ENCODE measurements at regions not wholly inside any gene's neighbourhood (a gene's known extent, or its start where the extent isn't known, plus 50 kb on each side); places are given as distances from the start of the nearest gene placed in this dataset.
"Not testable (repeated sequence)": the region's sequence is repeated elsewhere in the genome, so short reads cannot be mapped to it uniquely, and the experiment has no call there.

DNA sequence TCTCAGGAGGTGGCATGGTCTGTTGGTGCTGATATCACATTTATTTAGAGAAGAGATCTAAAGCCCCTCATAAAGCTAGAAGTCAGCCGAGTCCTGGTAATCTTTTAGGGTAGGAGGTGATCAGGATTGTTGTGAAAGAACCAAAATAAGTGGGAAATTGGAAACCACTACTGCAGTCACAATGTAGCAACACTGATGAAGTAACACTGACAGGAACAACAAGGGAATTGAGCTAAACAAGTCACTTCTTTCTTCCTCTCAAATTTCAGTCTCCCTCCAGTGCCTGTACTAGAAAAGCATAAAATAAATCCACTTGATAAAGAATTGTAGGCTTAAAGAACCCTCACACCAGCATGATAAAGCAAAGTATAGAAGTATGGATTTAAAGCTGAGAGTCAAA, 1509.0 kb downstream of the GRIK2 start:
- DNase-seq (no peak), ATAC-seq (no peak)

DNA sequence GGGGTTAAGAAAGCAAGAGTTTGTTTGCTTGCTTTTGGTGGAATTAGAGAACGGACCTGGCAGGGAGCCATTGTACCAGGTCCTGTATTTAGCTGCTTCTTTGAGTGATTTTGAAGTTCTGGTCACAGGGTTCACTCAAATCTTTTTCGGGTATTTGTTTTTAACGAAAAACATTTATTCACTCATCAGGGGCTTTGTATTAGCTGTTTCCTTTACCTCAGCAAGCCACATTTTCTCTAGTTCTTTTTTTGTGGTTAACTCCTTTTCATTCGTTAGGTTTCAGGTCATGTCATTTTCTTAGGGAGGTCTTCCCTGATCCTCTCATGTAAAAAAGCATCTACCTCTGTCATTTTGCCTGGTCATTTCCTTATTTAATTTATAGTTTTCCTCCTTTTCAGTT, 1502.2 kb downstream of the GRIK2 start:
- no peak for ATAC-seq
- no peak for DNase-seq

DNA sequence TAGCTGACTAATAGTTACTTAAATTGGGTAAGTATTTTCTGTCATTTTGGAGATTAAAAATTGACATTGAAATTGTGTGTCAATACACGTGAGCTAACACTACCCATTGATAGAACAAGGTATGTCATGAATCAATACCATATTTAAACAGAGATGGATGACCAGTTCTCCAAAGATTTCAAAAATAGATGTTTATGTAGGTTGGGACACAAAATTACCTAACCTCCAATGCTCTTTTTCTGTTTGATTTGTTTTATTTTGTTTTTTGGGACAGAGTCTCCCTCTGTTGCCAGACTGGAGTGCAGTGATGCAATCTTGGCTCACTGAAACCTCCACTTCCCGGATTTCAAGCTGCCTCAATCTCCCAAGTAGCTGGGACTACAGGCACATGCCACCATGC, 1491.7 kb downstream of the GRIK2 start:
- DNase-seq (no peak), ATAC-seq (no peak)

DNA sequence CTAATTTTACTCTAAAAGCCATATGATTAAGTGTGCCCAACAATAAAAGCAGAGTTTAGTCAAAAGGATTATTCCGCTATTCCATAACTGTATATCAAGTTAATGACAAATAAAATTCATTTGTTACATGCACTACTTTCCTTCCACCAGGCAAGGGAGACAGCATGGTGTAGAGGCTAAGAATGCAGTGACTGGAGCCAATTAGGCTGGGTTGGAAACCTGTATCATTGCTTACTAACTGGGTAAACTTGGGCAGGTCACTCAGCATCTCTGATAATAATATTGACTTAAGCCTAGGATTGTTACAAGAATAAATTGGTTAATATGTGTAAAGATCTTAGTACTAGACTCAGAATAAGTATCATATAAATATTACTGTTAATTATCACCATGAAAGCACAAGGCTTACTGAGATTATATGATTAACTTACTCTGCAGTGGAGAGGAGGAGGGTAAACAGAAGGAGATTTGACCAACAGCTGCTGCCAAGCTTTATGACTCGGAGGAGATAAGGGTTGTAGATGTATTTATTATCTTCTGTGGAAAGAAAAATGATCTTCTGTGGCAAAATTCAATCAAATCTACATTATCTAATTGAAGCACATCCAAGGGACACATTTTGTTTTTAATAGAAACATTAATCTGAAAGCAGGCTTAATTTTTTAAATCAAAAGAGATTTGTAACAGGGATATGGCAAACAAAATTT, 1459.9 kb downstream of the GRIK2 start:
- ATAC-seq = no peak
- DNase-seq = no peak

DNA sequence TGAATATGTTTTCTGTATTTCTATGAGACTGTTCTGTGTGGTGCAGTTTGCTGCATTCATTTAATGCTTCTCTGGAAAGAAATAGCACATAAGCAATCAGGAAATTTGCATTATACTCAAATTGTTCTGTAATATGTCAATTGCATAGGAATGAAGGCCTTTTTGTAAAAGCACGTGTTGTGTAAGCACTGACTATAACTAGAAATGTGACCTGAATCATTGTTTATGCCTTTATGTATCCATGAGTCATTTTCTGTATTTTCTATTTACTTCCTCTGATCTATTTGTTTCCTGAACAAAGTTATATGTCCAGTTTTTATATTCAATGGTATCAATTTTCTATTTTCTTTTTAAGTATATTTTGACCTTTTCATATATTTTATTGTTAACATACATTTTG, 1455.3 kb downstream of the GRIK2 start:
- no peak for ATAC-seq
- no peak for DNase-seq

DNA sequence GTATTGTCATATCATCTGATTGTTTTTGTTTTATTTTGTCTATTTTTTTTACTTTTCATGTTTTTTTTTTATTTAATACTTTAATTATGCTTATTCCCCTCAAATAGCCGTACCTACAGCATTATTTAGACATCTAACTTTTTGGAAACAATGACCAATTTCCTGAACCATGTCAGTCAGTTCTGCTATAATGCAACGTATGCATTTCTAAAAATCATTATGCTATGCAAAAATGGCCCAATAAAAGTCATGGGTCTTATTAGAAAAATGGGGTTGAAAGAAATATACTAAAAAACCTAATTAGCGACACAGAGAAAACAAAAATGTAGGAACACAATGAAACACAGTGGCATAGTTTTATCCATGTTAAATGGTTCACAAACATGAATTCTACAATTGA, 1454.7 kb downstream of the GRIK2 start:
- ATAC-seq (no peak), DNase-seq (no peak)

DNA sequence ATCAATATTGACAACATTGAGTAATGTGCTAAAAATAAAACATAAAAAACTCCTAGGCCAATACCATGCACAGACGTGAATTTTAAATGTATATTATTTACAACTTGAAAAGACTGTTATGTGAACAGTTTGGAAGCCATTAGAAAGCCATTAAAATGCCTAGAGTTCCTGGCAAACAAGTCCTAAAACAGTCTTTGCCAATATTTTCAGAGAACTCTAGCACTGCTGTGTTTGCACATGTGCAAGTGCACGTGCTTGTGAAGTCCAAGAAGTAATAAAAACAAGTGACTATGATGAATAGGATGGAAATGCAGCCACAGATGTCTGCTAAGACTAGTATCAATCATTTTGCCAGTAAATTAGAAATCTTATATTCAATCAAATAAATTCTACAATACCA, 1447.6 kb downstream of the GRIK2 start:
- ATAC-seq (no peak), DNase-seq (no peak)

DNA sequence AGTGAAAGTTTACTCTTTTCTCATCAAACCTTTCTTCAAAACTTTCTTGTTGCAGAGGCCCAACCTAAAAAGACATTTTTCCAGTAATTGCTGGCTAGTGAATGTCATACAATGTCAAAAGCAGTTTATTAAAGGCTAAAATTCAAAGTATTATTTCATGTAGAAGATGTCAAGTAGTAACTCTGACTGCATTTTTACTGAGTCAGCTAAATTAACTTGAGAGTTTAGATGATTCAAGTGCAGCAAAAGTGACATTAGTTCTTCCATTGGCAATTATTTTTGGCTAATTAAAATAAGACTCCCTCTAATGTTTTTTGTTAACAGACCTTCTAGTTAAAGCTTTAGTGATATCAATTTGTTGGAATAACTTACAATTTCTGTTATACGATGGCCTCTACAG, 1438.5 kb downstream of the GRIK2 start:
- ATAC-seq (no peak), DNase-seq (no peak)

DNA sequence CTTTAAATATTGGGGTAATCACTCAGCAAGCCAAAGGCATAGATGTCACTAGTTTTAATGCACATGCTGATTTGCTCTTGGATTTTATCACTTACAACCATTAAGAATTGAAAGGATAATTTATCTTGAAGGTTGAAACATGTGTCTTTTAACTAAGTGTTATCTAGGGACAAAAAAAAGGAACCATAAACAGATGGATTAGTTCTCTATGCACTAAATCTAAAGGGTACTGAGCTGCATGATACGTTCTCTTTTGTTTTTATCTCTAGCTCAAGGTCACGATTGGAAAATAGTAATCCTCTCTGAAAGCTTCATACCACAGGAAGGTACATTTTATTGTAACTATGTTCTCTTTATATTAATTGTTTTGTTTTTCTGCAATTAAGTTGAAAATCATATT, 1426.6 kb downstream of the GRIK2 start:
- DNase-seq (no peak), ATAC-seq (no peak)

DNA sequence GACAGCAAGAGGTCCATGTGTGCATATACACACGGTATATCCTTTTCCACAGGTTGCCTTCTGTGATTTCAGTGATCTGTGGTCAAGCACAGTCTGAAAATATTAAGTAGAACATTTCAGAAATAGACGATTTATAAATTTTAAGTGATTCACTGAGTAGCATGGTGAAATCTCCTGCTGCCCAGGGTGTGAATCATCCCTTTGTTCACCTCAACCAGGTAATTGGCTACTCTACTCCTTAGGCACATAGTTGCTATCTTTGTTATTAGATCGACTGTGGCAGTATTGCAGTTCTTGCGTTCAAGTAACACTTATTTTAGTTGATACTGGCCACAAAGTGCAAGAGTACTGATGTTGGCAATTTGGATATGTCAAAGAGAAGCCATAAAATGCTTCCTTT, 1421.7 kb downstream of the GRIK2 start:
- DNase-seq = no peak
- no peak for ATAC-seq

DNA sequence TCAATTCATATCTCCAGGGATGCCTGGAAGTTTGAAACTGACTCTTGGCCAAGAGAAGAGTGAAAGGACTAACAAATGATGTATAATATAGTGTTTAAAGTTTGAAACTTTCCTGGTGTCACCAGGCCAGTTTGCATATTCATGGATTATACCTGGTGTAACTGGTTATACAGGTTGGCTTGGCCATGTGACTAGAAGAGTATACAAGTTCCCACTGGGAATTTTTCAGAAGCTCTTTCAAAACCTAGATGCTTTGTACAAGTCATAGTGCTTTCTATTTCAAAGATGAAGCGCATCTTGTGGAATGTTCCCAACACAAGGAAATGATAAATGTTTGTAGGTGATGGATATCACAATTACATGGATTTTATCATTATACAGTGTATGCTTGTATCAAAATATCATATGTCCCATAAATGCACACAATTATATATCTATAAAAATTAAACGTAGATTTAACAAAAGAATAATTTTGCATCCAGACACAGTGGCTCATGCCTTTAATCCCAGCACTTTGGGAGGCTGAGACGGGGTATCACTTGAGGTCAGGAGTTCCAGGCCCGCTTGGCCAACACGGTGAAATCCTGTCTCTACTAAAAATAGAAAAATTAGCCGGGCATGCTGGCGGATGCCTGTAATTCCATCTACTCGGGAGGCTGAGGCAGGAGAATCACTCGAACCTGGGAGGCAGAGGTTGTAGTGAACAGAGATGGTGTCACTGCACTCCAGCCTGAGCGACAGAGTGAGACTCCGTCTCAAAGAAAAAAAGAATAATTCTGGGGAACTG, 1420.2 kb downstream of the GRIK2 start:
- DNase-seq = no peak
- ATAC-seq = no peak

DNA sequence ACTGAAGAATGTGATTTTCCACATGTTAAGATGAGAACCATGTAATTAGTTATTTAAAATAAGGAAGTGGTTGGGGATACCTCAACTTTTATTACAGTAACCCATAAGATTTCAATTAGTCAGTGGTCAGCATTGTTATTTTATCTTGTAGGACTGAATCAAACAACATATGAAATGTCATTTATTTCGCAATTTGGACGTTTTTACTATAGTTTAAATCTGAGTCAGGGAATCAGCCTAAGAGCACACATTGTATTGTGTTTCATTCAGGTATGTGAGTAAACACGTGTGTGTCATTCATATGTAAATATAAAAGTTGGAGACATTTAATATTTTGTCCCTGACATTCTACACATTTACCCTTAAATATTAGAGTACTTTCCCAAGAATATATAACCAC, 1418.7 kb downstream of the GRIK2 start:
- no peak for ATAC-seq

DNA sequence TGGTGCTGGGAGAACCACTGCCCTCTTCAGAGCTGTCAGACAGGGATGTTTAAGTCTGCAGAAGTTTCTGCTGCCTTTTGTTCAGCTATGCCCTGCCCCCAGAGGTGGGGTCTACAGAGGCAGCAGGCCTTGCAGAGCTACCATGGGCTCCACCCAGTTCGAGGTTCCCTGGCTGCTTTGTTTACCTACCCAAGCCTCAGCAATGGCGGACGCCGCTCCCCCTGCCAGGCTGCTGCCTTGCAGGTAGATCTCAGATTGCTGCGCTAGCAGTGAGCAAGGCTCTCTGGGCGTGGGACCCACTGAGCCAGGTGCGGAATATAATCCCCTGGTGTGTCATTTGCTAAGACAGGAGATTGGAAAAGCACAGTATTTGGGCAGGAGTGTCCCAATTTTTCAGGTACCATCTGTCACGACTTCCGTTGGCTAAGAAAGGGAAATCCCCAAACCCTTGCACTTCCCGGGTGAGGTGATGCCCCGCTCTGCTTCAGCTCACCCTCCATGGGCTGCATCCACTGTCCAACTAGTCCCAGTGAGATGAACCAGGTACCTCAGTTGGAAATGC, 1415.5 kb downstream of the GRIK2 start:
- not testable (repeated sequence) for ATAC-seq, DNase-seq

More for the DNA sequence above, 1418.7 kb downstream of the GRIK2 start:
- DNase-seq = no peak

DNA sequence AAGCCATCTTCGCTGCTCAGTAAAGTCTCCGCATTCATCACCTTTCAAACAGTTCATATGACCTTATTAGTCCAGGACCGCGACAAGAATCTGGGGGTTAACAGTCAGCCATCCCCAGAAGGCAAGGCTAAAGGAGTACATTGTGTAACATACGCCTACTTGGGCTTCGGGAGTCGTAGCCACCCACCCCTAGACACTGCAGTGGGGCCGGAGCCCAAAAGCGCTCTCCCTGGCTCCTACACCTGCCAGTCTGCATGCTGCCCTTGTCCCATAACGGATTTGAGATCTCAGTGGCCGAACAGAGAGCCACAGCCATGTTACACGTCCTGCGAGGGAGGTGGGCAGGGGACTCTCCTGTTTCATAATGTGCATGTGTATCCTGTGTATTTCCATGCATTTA, 1405.5 kb downstream of the GRIK2 start:
- ATAC-seq = no peak
- DNase-seq = no peak

DNA sequence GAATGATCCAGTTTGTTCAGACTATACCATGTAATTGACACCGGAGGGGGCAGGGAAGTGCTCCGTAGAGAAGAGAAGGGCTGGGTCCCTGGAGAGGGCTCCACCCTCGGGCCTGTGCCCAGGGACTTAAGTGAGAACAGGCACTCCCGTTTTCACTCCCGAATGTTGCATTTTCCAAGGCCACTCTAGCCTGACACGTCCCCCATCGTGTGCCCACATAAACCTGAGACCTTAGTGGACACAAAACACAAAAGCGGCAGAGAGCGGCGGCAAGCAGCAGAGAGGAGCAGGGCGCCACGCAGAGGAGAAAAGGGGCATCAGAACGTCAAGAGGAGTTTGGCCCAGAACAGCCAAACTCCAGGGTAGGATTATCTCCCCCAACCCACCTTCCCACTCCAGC, 1405.1 kb downstream of the GRIK2 start:
- DNase-seq (no peak), ATAC-seq (no peak)

DNA sequence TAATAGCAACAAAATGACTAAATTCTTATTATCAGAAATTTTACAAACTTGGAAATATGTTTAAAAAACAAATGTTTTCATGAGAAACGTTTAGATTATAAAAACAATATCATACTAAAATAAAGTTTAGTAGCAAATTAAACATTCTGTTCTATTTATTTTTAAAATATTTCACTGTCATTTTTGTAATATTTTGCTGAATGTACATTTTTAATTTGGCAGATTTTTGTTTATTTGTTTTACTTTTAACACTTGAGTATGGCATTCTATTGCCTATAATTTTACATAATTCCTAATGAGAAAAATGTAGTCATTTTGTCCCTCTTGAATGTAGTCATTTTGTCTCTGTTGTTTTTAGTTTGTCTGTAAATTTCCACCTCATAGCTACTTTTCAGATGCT, 1400.2 kb downstream of the GRIK2 start:
- no peak for DNase-seq
- no peak for ATAC-seq

DNA sequence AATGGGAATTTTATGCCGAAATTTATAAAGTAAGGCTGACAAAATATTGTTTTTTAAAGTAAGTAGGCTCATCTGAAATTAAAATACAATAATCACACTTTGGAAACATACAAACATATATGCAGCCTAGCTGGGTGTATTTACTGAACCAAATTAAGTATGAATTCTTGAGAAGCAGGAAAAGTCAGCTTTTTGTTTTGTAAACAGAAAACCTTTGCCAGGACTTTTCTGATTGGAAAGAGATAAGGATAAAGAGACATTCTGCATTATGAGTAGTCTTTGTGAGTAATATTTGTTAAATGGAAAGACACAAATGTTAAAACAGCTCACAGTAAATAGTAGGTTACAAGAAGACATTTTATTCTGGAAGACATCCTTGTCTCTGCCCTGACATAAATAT, 1380.8 kb downstream of the GRIK2 start:
- DNase-seq (no peak), ATAC-seq (no peak)

DNA sequence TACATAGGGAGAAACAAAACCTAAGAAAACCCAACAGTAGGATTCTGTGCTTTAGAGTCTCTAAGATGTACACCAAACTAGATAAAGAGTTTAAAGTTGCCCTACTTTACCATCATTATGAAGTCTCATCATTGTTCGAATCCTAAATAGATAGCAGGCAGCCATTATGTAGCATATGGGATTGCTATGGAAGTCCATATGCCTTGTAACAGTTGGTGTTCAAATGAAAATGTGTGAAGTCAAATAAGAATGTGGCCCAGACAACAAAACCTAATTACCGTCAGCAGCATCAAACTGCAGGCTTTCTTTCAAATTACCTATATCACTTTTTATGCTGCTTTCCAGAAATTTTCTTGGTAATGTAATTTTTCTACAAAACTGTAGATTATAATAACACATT, 1380.1 kb downstream of the GRIK2 start:
- ATAC-seq = no peak
- DNase-seq = no peak

DNA sequence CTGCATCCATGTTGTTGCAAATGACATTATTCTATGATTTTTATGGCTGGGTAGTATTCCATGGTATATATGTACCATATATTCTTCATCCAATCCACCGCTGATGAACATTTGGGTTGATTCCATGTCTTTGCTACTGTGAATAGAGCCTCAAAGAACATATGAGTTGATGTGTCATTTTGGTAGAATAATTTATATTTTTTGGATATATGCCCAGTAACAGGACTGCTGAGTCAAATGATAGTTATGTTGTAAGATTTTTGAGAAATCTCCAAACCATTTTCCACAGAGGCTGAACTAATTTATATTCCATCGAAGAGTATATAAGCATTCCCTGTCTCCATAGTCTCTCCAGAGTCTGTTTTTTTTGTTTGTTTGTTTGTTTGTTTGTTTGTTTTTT, 1373.5 kb downstream of the GRIK2 start:
- DNase-seq = no peak

DNA sequence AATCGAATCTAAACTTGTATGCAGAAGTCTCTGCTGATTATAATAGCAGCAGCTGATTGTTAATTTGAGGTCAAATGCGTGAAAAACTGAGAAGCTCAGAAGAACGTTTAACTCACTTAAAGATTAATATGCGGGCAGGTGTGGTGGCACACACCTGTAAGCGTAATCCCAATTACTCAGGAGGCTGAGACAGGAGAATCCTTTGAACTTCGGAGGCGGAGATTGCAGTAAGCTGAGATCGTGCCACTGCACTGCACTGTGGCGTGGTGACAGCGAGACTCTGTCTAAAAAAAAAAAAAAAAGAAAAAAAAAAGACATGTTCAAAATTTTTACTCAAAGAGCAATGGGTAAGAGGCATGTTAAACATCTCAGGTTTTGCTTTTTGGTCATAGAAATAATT, 1370.8 kb downstream of the GRIK2 start:
- ATAC-seq = no peak
- DNase-seq = no peak

More for the DNA sequence above, 1373.5 kb downstream of the GRIK2 start:
- no peak for ATAC-seq

DNA sequence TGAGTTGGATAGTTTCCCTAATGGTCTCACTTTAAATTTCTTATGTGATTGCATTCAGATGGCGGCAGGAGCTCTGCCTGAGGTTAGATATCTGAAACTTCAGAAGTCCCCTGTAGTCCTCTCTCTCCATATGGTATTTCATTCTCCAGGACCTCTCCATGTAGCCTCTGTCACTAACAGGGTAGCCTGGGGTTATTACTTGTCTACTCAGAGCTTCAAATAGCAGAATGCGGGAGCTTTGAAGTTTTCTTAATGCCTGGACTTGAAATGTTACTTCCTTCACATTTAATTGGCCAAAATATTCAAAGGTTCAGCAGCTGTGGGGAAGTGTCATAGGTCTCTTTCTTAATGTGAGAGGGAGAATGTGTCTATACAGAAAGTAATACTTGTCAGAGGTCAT, 1370.4 kb downstream of the GRIK2 start:
- DNase-seq (no peak), ATAC-seq (no peak)

DNA sequence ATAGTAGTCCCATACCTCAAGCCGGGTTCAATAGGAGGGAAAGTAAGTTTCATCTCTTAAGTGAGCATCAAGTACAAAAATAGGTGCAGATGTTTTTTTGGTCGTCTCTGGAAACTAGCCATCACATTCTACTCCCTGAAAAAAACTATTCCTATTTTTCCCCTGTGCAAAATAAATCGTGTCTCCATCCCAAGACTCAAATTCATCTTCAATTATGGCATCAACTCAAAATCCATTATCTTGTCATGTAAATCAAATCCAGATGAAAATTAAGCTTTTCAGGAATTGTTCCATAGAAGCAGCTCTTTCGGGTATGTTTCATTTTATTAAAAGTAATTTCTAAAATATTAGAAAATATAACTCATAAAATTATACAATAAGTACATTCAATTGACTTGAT, 1368.4 kb downstream of the GRIK2 start:
- no peak for ATAC-seq
- no peak for DNase-seq

DNA sequence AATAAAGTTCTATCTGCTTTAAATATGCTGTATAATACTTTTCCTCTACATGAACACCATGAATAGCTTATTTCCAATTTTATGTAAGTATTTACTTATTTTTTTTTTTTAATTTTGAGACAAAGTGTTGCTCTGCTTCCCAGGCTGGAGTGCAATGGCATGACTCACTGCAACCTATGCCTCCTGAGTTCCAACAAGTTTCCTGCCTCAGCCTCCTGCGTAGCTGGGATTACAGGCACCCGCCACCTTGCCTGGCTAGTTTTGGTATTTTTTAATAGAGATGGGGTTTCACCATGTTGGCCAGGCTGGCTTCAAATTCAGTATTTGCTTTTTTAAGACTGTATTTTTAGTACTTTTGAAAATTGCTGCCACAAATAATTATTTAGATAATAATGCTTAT, 1365.9 kb downstream of the GRIK2 start:
- no peak for ATAC-seq
- no peak for DNase-seq

DNA sequence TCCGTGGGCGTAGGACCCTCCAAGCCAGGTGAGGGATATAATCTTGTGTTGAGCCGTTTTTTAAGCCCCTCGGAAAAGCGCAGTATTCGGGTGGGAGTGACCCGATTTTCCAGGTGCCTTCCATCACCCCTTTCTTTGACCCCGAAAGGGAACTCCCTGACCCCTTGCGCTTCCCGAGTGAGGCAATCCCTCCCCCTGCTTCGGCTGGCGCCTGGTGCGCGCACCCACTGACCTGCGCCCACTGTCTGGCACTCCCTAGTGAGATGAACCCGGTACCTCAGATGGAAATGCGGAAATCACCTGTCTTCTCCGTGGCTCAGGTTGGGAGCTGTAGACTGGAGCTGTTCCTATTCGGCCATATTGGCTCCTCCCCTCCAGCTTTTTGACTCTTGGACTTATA, 1365.0 kb downstream of the GRIK2 start:
- ATAC-seq, DNase-seq: not testable (repeated sequence)

All from stimulated activated naive CD8-positive, alpha-beta T cell treated with anti-CD3 and anti-CD28 coated beads, Interleukin-15, Interleukin-2, amounts not matched to agents 100 U/mL and 50 U/mL, for 24 hours (primary cell).